ENCODE measurements at regions not wholly inside any gene's neighbourhood (a gene's known extent, or its start where the extent isn't known, plus 50 kb on each side); places are given as distances from the start of the nearest gene placed in this dataset.

- TF ChIP-seq CTCF (IDR thresholded peaks at IDR 0.05) (no peak), POLR2AphosphoS5 (IDR thresholded peaks at IDR 0.05) (no peak), POLR2A (IDR thresholded peaks at IDR 0.05) (no peak)
Observed at GRCh38 chr22:48331691-48332220, 1495.9 kb downstream of the BRD1 start.
